ENCODE measurements at regions not wholly inside any gene's neighbourhood (a gene's known extent, or its start where the extent isn't known, plus 50 kb on each side); places are given as distances from the start of the nearest gene placed in this dataset.

DNA sequence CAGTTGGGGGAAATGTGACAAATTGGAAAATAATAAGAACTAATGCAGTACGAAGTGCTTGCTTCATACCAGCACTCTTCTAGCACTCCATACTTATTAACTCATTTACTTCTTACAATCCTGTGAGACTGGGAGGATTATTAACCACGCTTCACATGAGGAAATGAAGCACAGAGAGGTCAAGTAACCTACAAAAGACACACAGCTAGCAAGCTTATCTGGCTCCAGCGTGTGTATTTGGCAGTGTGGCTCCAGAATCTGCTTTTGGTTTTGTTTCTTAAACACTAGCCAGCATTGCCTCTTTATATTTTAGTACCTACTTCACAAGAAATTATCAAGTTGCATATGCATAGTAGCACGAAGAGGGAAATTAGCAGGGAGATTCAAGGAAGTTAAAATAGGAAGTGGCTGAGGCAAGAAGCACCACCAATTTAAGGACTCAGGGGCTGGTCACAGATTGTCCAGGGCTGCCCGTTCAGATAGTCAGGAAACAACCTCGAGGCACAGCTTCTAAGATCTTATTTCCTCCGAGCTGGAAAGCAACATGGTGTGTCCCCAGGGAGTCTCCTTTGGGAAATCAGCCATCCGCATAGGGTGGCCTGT, 302.7 kb upstream of the PRDM1 start:
- in situ Hi-C loops (cut with MboI; ENCODE audit: low sequenced_read_pairs, unreplicated experiment) = no loop called here
- TF ChIP-seq CTCF (IDR thresholded peaks at IDR 0.05; ENCODE audit: borderline replicate concordance, control extremely low read depth, extremely low read depth, insufficient read depth, missing control alignments) = no peak
- DNase-seq (ENCODE audit: low spot score) = no peak

GRCh38 chr6:105781915-105782314, 304.2 kb upstream of the PRDM1 start:
- DNase-seq (ENCODE audit: low spot score) = no peak
- in situ Hi-C loops (cut with MboI; ENCODE audit: low sequenced_read_pairs, unreplicated experiment) = no loop called here
- TF ChIP-seq CTCF (IDR thresholded peaks at IDR 0.05; ENCODE audit: borderline replicate concordance, control extremely low read depth, extremely low read depth, insufficient read depth, missing control alignments) = no peak

- in situ Hi-C loops (cut with MboI; ENCODE audit: low sequenced_read_pairs, unreplicated experiment) = no loop called here
- no peak for TF ChIP-seq CTCF (IDR thresholded peaks at IDR 0.05; ENCODE audit: borderline replicate concordance, control extremely low read depth, extremely low read depth, insufficient read depth, missing control alignments)
- no peak for DNase-seq (ENCODE audit: low spot score)
Observed at GRCh38 chr6:105781248-105781647, 304.9 kb upstream of the PRDM1 start.

- DNase-seq (ENCODE audit: low spot score) = no peak
- in situ Hi-C loops (cut with MboI; ENCODE audit: low sequenced_read_pairs, unreplicated experiment) = no loop called here
- no peak for TF ChIP-seq CTCF (IDR thresholded peaks at IDR 0.05; ENCODE audit: borderline replicate concordance, control extremely low read depth, extremely low read depth, insufficient read depth, missing control alignments)
Observed at GRCh38 chr6:105780146-105780860, 305.8 kb upstream of the PRDM1 start.

GRCh38 chr6:105779110-105779509, 307.0 kb upstream of the PRDM1 start:
- in situ Hi-C loops (cut with MboI; ENCODE audit: low sequenced_read_pairs, unreplicated experiment) = no loop called here
- no peak for DNase-seq (ENCODE audit: low spot score)
- TF ChIP-seq CTCF (IDR thresholded peaks at IDR 0.05; ENCODE audit: borderline replicate concordance, control extremely low read depth, extremely low read depth, insufficient read depth, missing control alignments) = no peak

- in situ Hi-C loops (cut with MboI; ENCODE audit: low sequenced_read_pairs, unreplicated experiment) = no loop called here
- TF ChIP-seq CTCF (IDR thresholded peaks at IDR 0.05; ENCODE audit: borderline replicate concordance, control extremely low read depth, extremely low read depth, insufficient read depth, missing control alignments) = no peak
- DNase-seq (ENCODE audit: low spot score) = no peak
Observed at GRCh38 chr6:105775095-105775494, 311.0 kb upstream of the PRDM1 start.
